Small intestine (tissue), 7 donors: ENCODE measurements at regions not wholly inside any gene's neighbourhood (a gene's known extent, or its start where the extent isn't known, plus 50 kb on each side); places are given as distances from the start of the nearest gene placed in this dataset.

Experiments used
- DNase-seq, 2 donors: peaks; one replicate each; pipeline versions ENCODE4 v3.0.0 to v3.0.0-alpha.2; 2013
- FAIRE-seq: peaks from 2 replicates; lab custom pipeline; 2012; peaks lifted over from hg19 to GRCh38; lab: Jason Lieb, UNC
- H3K27ac ChIP-seq, 3 donors: one replicate each; pipeline ENCODE4 v1.5.1; 2013; ENCODE audit warnings: low read length in 2 of 3, mild to moderate bottlenecking in 2 of 3, control low read depth in 1 of 3, inconsistent platforms in 1 of 3, low read depth in 1 of 3, moderate library complexity in 1 of 3
- H3K27me3 ChIP-seq, 3 donors: one replicate each; pipeline ENCODE4 v1.6.1; 2013; ENCODE audit warnings: low read length in 3 of 3, inconsistent platforms in 1 of 3; ENCODE audit not compliant: control insufficient read depth in 3 of 3, insufficient read depth in 3 of 3
- H3K36me3 ChIP-seq, 3 donors: one replicate each; pipeline ENCODE4 v1.6.1; 2013; ENCODE audit warnings: low read length in 3 of 3, inconsistent platforms in 1 of 3, low read depth in 1 of 3, mild to moderate bottlenecking in 1 of 3, moderate library complexity in 1 of 3; ENCODE audit not compliant: control insufficient read depth in 3 of 3, insufficient read depth in 2 of 3
- H3K4me1 ChIP-seq, 3 donors: one replicate each; pipeline ENCODE4 v1.6.1; 2013; ENCODE audit warnings: low read length in 2 of 3, inconsistent platforms in 1 of 3, low read depth in 1 of 3, mild to moderate bottlenecking in 1 of 3, moderate library complexity in 1 of 3; ENCODE audit not compliant: control insufficient read depth in 3 of 3, insufficient read depth in 2 of 3
- H3K4me3 ChIP-seq, 3 donors: one replicate each; pipeline ENCODE4 v1.5.1; 2013; ENCODE audit warnings: low read length in 3 of 3, control low read depth in 1 of 3, inconsistent platforms in 1 of 3, low read depth in 1 of 3, mild to moderate bottlenecking in 1 of 3, moderate library complexity in 1 of 3
- H3K9me3 ChIP-seq, 2 donors: one replicate each; pipeline ENCODE4 v1.6.1; 2013; ENCODE audit warnings: low read depth in 1 of 2, low read length in 1 of 2; ENCODE audit not compliant: control insufficient read depth in 2 of 2, insufficient read depth in 1 of 2
- WGBS, 3 donors: extraction: QIAGEN DNeasy Blood & Tissue Kit; methylation state at CpG; one replicate each; pipeline ENCODE4 v1.1.7; 2013; 5-methylcytosine and 5-hydroxymethylcytosine counted together
- donor health status: healthy with polysubstance abuse.
- donor health status: control.
- donor health status: control.
- donor health status: Bipolar disorder and iron deficiency.
- donor health status: healthy.

DNA sequence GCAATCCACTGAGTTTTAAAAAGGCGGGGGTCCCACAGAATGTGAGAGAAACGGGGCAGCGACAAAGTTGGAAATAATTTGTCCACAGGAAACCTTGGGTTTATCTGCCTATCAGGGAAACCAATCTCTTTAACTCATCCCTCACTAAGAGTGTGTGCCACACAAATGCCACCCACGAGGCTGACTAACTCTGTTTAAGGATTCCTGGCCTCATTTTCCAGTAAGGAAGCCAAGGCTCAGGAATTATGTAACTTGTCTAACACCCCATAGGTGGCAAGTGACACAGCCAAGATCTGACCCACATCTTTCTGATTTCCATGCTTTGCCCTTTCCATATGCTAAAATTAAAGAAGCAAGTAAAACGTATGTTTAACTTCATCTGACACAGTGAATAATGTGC, 263.2 kb downstream of the CNTN3 start:
- FAIRE-seq (no peak), DNase-seq (no peak)
- H3K4me3 ChIP-seq, result no peak overlapping the region
- H3K4me1 ChIP-seq, result peaks cover 0 to 10% (median 0%) of the 10 kb centered on the region in 3 donors
- WGBS, 3 donors, result 81 to 84% (median 84%) methylated on average over 5 of the region's 5 CpGs
- no peaks in the 10 kb centered on the region for H3K27me3 ChIP-seq
- no peaks in the 10 kb centered on the region for H3K9me3 ChIP-seq
- H3K36me3 ChIP-seq, result no peaks in the 10 kb centered on the region
- H3K27ac ChIP-seq, result no peak overlapping the region

DNA sequence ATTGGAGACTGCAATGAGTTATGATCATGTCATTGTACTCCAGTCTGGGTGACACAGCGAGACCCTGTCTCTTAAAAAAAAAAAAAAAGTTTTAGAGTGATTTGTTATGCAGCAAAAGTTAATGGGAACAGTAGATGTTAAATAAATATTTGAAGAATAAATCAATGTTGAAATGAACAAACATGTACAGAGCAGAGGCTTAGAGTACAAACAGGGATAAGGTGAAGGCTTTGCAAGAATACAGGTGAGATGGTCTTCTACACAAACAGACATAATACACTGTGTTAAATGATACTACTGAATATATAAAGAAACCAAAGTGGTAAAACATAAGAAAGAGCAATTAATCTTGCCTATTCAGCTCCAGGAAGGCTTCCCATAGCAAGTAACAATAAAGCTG, 265.4 kb downstream of the CNTN3 start:
- 60 to 75% (median 75%) methylated on average over 1 of the region's 1 CpG for WGBS, 3 donors
- Histone ChIP-seq H3K4me3 (no peak overlapping the region), H3K27me3 (no peaks in the 10 kb centered on the region), H3K9me3 (peaks cover 0 to 2% of the 10 kb centered on the region in 2 donors), H3K36me3 (no peaks in the 10 kb centered on the region), H3K4me1 (peaks cover 0 to 12% (median 0%) of the 10 kb centered on the region in 3 donors), H3K27ac (no peak overlapping the region)
- FAIRE-seq (no peak), DNase-seq (peak in 1 of 2 donors; percentile 14)

DNA sequence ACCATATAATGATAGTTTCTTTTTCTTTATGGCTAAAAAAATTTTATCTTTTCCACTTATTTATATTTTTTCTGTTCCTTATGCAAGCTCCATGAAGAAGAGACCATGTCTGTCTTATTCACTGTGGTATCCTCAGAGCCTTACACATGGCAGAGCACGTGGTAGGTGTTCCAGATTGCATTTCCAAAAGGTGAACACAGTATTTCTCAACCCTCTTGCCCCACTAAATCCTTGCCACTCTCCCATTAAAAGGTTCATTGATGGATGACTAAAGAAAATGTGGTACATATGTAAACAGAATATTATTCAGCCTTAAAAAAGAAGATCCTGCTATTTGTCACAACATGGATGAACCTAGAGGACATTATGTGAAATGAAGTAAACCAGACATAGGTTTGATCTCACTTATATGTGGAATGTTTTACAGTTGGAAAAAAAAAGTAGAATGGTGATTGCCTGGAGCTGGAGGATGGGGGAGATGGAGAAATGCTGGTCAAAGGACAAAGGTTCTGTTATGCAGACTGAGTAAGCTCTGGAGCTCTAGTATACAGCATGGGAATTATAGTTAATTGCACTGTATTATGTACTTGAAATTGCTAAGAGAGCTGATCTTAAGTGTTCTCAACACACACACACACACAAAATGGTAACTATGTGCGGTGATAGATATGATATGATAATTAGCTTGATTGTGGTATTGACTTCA, 266.7 kb downstream of the CNTN3 start:
- FAIRE-seq (no peak), DNase-seq (peak; percentile 10 to 78)
- H3K4me3 ChIP-seq, result no peak overlapping the region

DNA sequence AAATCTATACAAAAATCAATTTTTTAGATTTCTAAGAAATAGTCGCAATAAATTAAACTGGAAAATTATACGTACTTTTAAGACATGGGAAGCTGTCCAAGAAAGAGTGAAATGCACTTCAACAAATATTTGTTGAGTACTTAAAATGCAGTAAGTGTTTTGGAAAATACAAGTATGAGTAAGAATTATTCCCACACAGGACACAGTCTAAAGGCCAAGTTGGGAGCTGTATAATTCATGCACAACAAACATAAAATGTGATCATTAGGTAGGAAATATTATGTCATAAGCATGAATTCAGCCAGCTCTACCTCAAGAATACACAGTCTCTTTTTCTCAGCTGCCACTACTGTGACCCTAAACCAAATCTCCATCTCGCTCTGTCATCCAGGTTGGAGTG, 267.6 kb downstream of the CNTN3 start:
- Histone ChIP-seq H3K36me3 (no peaks in the 10 kb centered on the region), H3K27ac (peak overlapping the region in 1 of 3 donors; percentile 39), H3K9me3 (peaks cover 0 to 2% of the 10 kb centered on the region in 2 donors), H3K4me1 (peaks cover 0 to 12% (median 0%) of the 10 kb centered on the region in 3 donors), H3K4me3 (no peak overlapping the region), H3K27me3 (no peaks in the 10 kb centered on the region)
- DNase-seq (peak in 1 of 2 donors; percentile 26), FAIRE-seq (no peak)
- WGBS, 3 donors, result 78 to 86% (median 85%) methylated on average over 3 of the region's 3 CpGs

More for the DNA sequence above, 266.7 kb downstream of the CNTN3 start:
- H3K4me1 ChIP-seq, result peaks cover 0 to 12% (median 0%) of the 10 kb centered on the region in 3 donors
- peaks cover 0 to 2% of the 10 kb centered on the region in 2 donors for H3K9me3 ChIP-seq
- 55 to 71% (median 58%) methylated on average over 2 of the region's 2 CpGs for WGBS, 3 donors
- no peaks in the 10 kb centered on the region for H3K36me3 ChIP-seq
- H3K27ac ChIP-seq, result peak overlapping the region in 1 of 3 donors; percentile 43
- H3K27me3 ChIP-seq, result no peaks in the 10 kb centered on the region

DNA sequence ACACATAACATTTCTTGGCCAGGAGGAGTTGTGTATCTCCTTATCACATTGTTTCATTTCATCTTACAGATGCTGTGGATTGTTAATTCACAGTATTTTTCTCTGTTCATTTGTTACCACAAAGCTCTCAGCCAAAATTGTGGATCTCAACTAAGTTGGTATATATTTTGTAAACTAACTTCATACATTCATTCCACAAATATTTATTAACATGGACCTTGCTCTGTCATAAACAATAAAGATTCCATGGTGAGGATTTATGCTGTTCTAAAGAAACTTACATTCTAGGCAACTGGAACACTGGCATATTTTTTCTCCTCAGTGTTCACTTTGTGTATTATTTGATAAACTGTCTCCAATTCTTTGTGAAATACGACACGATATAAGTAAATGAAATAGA, 268.8 kb downstream of the CNTN3 start:
- no peaks in the 10 kb centered on the region for H3K36me3 ChIP-seq
- H3K9me3 ChIP-seq, result peaks cover 0 to 2% of the 10 kb centered on the region in 2 donors
- H3K4me1 ChIP-seq, result peaks cover 0 to 12% (median 0%) of the 10 kb centered on the region in 3 donors
- H3K27me3 ChIP-seq, result no peaks in the 10 kb centered on the region
- peak overlapping the region in 1 of 3 donors; percentile 24 for H3K27ac ChIP-seq
- DNase-seq (peak in 1 of 2 donors; percentile 67), FAIRE-seq (no peak)
- 78 to 88% (median 81%) methylated on average over 2 of the region's 2 CpGs for WGBS, 3 donors
- H3K4me3 ChIP-seq, result no peak overlapping the region

DNA sequence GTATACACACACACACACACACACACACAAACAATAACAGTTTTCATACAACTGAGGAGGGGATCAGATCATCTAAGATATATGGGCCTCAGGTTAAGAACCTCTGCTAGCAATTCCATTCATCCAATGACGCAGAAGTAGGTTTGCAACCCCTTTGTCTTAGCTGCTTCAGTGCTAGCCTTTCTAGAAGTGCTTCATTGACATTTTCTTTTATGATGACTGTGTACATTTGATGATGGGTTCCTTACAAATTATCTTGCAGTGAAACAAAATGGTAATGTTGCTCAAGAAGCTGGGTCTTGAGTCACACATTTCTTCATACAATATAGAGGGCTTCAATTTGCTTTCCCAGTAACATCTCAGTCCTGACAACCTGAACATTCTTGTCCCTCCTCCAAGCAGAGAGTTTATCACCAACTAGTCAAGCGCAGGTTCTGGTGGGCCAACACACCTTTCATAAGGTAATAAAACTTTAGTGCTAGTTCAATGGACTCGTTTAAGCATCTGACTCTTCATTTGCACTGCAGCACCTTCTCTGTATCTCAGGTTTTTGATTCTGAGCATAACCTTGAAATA, 269.5 kb downstream of the CNTN3 start:
- Histone ChIP-seq H3K9me3 (peaks cover 0 to 2% of the 10 kb centered on the region in 2 donors), H3K4me1 (peaks cover 0 to 12% (median 0%) of the 10 kb centered on the region in 3 donors), H3K27ac (peak overlapping the region in 1 of 3 donors; percentile 4), H3K36me3 (no peaks in the 10 kb centered on the region), H3K4me3 (no peak overlapping the region), H3K27me3 (no peaks in the 10 kb centered on the region)
- WGBS, 3 donors, result 65 to 83% (median 75%) methylated on average over 3 of the region's 3 CpGs
- DNase-seq (peak in 1 of 2 donors; percentile 52), FAIRE-seq (no peak)

DNA sequence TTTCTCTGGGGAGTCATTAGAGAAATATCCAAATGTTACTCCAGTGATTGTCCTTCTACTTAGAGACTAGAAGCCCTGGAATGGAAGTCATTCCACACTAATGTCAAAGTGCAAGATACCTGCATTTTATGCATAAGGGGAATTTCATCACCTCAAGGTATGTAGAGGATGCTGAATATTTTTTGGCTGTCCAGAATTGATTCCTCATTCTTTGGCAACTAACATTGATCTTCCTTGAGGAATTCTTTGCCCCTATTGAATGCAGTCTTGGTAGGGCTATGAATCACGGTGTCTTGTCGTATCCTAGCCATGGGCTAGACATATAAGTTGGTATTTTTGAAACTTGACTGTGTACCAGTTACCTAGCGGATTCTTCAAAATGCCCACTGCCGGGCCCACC, 271.1 kb downstream of the CNTN3 start:
- H3K4me3 ChIP-seq, result no peak overlapping the region
- peaks cover 0 to 2% of the 10 kb centered on the region in 2 donors for H3K9me3 ChIP-seq
- 83 to 96% (median 83%) methylated on average over 4 of the region's 4 CpGs for WGBS, 3 donors
- peaks cover 0 to 11% (median 0%) of the 10 kb centered on the region in 3 donors for H3K4me1 ChIP-seq
- DNase-seq, result no peak
- FAIRE-seq, result no peak
- no peaks in the 10 kb centered on the region for H3K36me3 ChIP-seq
- no peaks in the 10 kb centered on the region for H3K27me3 ChIP-seq
- no peak overlapping the region for H3K27ac ChIP-seq

DNA sequence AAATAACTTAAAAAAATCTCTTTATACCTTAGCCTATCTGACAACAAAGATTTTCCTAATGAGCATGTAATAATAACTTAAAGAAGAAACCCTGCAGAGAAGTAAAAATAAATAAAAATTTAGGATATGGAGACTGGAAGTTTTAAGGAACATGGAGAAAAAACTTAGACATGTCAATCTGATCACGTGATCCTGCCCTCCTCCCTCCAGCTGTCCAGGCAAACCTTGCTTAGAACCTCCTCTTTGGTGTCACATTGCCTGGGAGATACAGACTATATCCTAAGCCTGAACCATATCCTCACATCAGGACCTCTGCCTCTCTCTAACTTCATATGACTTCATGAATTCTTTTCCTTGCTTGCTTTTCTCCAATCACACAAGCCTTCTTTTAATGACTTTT, 275.5 kb downstream of the CNTN3 start:
- DNase-seq (no peak), FAIRE-seq (no peak)
- WGBS, 3 donors, result 73 to 86% (median 74%) methylated on average over 1 of the region's 1 CpG
- Histone ChIP-seq H3K4me3 (no peak overlapping the region), H3K4me1 (no peaks in the 10 kb centered on the region), H3K27ac (no peak overlapping the region), H3K36me3 (no peaks in the 10 kb centered on the region), H3K9me3 (no peaks in the 10 kb centered on the region), H3K27me3 (no peaks in the 10 kb centered on the region)
